ENCODE measurements at regions not wholly inside any gene's neighbourhood (a gene's known extent, or its start where the extent isn't known, plus 50 kb on each side); places are given as distances from the start of the nearest gene placed in this dataset.
"Not testable (repeated sequence)": the region's sequence is repeated elsewhere in the genome, so short reads cannot be mapped to it uniquely, and the experiment has no call there.

DNA sequence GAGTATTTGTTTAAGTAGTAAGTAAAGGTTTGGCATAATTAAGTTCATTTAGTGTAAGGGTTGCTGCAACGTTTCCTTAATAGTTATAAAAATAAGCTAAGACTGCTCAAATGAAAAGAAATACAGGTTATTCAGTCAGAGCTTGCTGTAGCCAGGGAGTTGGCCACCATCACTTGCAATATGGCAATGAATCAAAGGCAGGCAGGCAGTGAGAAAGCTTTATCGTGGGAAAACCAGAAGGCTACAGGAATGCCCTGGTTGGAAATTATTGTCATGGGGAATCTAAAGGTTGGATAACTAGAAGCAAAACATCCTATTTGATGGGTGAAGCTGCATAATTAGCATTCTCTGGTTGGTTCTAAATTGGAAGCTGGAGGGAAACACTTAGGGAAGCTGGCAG lies 1286.4 kb upstream of the CDH18 start:
- DNase-seq: not testable (repeated sequence)

DNA sequence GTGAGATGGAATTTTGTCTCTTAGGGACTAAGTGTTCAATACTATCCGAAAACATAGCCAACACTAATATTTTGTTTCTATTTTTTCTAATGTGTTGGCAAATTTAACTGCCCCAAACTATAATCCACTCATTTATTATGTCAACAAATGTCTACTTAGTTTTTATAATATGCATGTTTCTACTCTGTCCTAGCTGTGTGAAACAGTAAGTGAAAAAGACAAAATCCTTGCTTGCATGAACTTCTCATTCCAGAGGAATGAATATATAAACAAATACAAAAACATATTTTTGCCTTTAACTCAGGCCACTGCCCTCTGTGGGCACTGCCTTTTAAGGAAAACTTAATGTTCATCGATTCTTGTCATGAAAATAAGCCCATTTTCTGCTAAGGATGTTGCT lies 1275.4 kb upstream of the CDH18 start:
- no peak for DNase-seq

DNA sequence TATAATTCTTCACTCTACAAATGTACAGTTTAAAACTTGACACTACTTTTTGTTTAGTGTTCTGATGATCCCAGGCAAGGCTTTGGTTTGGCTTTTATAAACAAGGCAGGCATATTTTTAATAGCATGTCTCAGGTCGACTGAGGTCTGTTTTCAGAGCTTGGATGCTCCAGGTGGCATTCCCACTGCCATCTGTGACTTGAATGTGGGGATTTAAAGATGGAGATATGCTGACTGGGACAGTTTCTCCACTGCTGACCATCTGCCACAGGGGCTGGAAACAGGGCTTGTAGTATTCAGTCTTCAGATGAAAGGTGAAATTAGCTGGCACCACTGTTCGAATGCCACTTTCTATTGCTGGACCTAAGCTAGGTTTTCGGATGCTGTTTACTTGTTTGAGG lies 1266.2 kb upstream of the CDH18 start:
- DNase-seq: no peak

DNA sequence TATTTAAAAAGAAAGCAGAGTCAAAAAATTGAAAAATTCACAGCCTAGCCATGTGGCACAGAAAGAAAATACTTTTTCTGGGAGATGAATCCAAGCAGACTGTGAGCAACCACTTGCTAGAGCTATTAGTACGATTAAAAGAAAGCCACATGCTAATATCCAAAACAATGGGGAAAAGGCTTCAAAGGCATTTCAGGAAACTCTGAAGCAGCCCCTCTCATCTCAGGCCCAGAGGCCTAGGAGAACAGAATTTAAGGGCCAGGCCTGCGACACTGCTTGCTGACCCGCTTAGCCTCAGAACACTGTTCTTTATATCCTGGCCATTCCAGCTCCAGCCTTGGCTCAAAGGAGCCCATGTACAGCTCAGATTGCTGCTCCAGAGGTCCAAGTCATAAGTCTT lies 1257.0 kb upstream of the CDH18 start:
- DNase-seq: no peak

DNA sequence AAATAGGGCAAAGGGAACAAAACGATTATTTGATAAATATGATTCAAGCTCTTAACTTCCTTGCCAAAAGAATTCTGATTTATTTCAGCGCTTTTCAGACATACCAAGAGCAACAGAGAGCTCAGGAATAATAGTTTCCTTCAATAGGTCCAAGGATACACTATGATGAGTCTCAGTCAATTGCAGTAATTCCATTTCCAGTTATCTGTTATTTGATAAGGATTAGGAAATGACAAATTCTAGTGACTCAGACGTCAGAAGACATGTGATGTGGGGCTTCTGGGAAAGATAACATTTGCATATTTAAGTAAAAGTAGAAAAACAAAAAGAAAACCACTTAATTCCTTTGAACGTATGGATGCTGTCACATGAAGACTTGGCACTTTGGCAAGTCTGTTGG lies 1250.8 kb upstream of the CDH18 start:
- DNase-seq: no peak

DNA sequence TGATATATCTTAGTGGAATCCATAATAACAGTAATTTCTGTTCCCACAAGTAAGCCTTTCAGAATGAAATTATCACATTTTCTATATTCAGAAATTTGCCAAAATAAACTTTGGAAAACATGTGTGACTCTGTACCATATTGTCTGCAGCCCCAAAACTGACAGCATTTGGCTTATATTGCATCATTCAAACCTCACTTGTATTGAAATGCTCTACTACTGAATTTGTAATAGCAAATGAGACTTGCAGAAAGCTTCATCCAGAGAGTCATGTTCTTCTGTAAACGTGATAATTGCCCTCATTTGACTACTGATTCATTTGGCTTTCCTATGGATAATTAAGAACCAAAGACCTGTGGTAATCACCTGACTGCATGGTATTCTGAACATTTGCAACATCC lies 1249.5 kb upstream of the CDH18 start:
- DNase-seq: no peak

DNA sequence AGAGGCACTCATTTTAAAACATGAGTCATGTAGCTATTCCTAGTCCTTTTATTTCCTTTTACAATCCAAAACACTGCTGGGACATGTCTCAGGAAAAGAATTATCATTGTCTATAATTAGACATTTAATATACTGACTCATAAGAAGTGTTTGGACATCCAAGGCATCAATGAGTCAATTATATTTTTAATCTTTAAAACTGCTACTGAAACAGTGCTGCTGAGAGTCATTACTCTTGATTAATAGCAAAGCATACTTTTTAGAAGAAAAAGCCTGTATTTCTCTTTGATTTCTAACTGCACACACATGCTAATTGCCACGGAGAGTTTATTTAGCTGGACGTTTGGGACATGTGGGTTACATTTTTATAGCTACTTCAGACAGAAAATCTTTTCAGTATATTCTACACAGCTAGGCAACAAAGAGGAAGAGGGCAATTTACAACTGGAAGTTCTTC lies 1249.0 kb upstream of the CDH18 start:
- no peak for DNase-seq

DNA sequence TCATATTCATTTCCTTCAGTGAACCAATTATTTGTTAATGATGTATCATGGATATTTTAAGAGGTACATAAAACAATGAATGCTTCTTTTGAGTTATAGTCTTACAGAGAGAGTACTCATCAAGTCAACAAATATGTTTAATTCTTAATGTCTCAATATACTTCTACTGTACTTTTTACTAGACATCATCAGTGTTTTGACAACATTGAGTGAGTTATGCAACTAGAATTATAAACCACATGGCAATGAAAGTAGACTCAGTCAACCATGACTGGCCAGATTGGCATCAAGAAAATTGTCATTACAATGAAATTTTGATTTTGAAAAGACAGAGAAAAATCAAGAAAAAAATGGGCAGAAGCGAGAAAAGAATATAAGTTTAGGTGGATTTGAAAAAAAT lies 1248.1 kb upstream of the CDH18 start:
- no peak for DNase-seq

DNA sequence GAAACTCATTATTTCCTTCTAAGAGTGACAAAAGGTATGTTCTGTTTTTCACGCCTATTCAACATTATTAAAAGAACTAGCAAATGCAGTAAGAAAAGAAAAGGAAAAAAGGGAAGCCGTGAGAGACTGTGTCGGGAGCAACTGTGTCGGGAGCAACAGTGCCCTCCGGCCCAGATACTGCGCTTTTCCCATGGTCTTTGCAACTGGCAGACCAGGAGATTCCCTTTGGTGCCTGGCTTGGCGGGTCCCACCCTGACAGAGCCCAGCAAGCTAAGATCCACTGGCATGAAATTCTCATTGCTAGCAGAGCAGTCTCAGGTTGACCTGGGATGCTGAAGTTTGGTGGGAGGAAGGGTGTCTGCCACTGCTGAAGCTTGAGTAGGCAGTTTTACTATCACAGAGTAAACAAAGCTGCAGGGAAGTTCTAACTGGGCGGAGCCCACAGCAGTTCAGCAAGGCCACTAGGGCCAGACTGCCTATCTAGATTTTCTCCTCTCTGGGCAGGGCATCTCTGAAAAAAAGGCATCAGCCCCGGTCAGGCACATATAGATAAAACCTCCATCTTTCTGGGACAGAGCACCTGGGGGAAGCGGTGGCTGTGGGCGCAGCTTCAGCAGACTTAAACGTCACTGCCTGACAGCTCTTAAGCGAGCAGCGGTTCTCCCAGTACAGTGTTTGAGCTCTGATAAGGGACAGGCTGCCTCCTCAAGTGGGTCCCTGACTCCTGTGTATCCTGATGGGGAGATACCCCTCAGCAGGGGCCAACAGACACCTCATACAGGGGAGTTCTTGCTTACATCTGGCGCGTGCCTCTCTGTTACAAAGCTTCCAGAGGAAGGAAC lies 1237.4 kb upstream of the CDH18 start:
- DNase-seq: no peak

DNA sequence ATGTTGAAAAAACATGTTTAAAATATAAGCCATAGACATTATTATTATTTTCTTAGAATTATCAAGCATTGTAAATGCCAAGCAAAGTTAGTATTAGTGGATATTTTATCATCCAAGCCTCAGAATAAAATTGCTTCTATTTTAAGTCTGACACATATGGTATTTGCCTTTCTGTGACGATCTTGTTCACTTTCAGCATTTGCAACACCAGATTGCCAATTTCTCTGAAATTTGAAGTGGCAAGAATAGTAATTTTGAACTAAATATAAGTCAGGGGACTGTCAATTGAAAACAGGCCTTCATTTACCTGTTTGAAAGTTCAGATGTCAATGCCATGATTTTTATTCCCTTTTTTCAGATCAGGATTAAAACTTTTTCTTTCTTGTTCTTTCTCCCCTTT lies 1233.6 kb upstream of the CDH18 start:
- no peak for DNase-seq

DNA sequence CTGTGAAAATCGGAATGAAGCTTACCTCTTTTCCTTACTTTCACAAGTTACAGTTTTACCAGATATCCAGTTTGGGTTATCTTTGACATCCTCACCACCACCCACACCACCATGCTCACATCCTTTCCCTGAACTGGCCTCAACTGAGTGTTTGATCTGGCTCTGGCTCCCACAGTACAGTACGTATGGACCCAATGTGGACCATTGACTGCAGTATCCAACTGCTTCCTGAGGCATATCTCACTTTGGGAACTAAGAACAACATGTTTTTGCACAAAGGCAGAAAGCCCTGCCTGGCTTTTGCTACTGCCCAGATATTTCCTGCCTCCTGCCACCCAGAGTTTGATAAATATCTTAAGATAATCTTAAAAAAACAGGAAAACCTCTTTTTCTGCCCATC lies 1232.0 kb upstream of the CDH18 start:
- no peak for DNase-seq

DNA sequence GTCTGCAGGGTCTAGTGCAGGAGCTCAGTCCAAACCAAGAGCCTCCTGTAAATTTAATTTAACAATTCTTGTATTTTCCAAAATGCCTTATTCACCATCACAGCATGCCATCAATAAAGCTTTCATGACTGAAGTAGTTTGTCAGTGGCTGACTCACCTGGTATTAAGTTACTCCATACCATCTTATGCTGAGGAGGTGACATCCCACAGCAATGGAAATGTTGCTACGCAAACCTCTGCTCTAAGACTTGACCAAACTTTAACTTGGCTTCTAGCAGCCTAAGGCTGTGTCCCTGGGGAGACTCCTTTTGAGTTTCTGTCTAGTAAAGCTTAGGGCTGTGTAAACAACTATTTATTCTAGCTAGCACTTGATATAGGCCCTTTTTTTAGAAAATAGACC lies 1231.3 kb upstream of the CDH18 start:
- DNase-seq: no peak

DNA sequence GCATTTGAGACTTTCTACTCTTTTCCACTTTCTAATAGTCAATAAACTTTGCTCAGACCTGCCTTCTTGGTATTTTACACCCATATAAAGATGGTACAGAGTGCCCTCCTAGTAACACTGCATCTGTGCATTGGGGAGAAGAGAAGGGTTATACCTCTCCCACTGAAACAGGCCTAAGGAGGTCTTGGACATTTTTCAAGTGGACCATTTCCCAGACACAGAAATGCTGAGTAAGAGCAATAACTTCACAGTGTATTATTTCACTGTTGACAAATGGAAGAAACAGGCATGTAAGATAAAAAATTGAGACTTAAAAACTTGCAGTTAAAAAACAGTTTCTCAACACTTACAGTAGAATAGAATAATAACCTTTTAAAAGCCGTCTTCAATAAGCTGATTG lies 1224.0 kb upstream of the CDH18 start:
- DNase-seq: no peak

DNA sequence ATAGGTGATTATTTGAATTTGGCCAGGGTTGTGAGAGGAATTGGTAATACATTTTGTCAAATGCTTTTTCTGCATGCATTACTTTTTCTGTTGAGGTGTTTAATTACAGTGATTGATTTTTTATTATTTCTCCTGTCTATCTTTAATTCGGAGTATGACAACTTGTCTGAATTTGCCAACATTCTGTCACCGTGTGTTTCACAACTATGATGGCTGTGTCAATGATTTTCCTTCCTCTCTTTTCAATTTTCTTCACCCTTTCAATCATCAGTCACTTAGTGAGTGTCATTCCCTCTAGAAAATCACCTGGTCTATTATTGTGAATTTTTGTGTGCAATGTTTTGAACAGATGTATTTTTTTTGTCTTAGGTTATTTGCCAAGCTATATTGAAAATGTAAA lies 1221.4 kb upstream of the CDH18 start:
- DNase-seq: no peak

DNA sequence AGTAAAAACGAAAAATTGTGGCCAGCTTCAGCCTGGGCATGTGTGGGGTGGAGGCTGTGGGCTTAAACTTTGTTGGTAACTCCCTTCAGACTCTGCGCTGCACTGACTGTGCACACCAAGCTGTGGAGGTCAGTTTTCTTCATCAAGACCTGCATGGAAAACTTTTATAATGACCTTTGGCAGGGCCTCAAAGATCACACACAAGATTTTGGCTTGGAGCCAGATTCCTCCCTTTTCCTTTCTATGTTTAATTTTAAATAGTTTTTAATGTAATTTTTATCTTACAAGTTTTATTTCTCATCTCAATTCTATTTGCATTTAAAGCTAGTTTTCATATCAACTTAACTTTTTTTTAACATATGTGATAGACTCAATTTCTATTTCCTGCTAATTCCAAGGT lies 1211.1 kb upstream of the CDH18 start:
- no peak for DNase-seq

DNA sequence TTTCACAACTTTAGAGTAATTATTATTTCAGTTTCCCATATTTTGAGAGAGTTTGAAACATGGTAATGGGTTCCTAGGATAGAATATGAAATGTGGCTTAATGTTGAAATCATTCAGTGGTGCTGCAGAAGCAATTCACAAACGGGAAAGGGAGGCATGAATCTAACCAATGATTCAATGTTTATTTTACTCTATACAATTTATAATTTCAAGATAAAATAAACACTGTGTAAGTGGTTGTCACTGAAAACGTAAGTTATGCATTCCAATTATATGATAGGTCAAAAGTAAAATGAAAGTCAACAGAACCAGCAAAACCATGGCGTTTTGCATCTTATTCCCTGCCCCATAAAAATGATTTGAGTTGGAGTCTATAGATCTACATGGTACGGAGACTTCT lies 1207.1 kb upstream of the CDH18 start:
- DNase-seq: no peak

DNA sequence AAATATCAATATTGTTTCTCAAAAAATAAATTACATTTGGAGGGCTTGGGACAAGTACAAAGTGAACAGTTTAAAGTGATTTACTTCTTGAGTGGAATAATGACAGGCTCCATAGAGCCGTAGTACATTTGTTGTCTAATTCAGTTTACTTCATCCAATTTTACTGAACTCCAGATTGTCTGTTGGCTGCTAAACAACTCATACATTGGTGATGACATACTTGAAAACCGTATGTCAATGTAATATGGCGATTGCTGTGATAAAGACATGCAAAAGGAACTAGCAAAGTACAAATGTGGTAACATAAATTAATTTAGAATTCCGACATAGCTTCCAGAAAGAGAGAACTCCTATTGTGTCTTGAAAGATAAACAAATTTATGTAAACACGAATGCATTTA lies 1197.5 kb upstream of the CDH18 start:
- DNase-seq: no peak

DNA sequence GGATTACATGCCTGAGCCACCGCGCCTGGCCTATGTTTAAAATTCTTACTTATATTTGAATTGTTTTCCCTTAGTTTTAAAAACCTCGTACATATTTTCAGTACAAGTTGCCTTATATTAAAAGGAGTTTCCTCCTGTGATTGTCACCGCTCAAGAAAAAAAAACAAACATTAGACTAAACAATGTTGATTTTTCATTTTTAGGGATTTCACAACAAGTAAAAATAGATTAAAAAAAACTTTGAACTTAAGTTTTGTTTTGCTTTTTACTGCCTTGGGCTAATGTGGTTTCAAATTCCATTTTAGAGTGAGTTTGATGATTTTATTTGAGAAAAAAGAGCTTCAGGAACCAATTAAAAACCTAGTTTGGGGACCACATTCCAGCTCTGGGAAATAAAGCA lies 1196.6 kb upstream of the CDH18 start:
- DNase-seq: no peak

DNA sequence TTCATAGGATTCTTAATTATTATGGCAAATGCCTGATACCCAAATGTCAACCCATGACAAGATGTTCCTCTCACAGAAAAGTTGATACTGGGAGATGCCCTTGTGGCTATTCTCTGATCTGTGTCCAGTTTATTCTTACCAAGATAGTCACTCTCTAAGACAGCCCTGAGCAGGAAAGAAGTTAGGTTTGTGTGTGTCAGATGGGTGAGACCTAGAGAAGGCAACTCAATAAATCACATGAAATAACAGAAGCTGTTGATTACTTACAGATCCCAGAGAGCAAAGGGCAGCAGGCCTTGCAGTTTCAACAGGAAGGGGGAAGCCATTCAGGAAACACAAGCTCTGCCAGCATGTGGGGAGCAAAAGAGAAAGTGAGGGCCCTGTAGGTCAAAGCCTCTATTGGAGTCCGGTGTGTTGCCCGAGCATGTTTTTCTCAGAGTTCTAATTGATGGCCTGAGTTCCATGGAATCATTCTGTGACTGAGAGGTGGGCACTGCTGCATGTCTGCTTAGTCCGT lies 1193.7 kb upstream of the CDH18 start:
- no peak for DNase-seq

DNA sequence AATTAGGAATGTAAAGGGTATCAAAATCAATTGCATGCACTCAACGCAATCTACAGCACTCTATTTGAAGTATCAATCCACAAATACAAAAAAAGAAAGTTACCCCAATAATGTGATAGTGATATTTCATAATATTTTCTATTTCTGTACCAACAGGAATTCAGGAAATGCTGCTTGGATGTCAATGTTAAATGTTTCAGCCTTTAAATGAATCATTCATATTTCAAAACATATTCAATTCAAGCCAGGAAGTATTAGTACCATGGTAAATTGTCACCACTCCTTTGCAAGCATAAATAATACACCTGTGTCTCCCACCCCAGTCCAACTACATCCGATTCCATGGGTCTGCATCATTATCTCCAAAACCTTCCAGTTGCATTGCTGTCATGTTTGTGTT lies 1185.5 kb upstream of the CDH18 start:
- no peak for DNase-seq

DNA sequence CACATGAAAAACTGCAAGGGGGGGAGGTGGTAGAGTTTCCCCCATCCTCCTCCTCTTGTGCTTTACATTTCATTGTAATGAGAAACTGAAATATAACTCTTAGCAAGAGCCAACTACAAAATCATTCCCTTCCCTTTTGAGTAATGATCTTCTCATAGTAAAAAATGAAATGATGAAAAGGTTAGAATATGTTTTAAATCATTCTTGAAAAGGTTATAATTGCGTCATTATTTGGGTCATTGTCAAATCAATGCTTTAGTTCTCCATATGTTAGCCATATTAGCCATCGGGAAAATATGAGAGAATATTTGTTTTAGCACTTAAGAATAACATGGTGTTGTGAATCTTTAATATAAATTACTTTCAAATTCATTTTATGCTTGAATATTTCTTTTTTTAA lies 1185.0 kb upstream of the CDH18 start:
- DNase-seq: no peak

DNA sequence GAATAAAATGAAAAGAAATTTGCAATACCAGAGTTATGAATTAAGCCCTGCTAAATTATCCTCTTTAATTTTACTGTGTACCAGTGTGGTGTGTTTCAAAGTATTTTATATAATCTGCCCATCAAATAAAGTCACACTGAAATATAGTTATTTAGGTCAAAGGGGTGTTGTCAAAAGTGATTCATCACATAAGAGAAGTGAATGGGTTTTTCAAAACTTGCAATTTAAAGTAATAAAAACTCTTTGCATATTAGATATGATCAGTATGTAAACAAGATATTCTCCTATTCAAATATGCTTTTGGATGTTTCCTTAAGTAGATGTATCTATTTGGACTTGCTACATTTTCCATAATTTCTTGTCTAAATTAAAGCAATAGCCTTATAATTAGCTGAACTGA lies 1183.0 kb upstream of the CDH18 start:
- DNase-seq: no peak

DNA sequence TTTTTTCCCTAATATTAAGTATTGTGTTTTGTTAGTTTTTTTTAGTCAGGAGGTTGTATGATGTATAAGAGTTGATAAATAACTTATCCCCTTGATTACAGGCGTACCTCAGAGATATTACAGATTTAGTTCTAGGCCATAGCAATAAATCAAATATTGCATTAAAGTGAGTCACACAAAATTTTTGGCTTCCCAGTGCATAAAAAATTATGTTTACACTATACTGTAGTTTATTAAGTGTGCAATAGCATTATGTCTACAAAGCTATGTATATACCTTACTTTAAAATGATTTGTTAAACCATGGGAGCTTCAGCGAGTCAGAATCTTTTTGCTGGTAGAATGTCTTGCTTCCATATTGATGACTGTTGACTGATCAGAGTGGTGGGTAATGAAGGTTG lies 1180.6 kb upstream of the CDH18 start:
- no peak for DNase-seq

DNA sequence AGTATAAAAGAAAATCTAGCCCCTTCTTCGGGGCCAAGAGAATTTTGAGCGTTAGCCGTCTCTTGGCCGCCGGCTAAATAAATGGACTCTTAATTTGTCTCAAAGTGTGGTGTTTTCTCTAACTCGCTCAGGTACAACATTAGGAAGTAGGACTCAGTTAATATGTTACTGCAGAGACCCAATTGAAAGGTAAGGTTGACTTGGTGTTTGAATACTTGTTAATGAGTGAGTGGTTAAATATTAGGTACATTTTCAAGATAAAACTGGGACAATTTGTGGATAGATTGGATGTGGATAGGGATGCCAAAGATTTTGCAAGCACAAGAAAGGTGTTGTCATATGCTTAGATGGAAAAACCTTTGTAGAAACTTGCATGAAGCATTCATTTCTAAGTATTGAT lies 1177.3 kb upstream of the CDH18 start:
- DNase-seq: no peak

DNA sequence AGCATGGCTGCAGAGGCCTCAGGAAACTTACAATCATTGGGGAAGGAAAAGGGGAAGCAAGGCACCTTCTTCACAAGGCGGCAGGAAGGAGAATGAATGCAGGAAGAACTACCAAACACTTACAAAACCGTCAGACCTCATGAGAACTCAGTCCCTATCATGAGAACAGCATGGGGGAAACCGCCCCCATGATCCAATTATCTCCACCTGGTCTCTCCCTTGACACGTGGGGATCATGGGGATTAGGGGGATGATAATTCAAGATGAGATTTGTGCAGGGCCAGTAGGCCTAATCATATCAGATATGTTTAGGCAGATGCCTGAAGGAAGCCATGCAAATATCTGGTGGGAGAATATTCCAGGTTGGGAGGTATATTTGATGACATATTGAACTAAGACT lies 1176.4 kb upstream of the CDH18 start:
- DNase-seq: no peak

All from activated CD8-positive, alpha-beta memory T cell treated with anti-CD3 and anti-CD28 coated beads, Interleukin-2, amount 50 U/mL, for 48 hours (primary cell).